ENCODE measurements at regions not wholly inside any gene's neighbourhood (a gene's known extent, or its start where the extent isn't known, plus 50 kb on each side); places are given as distances from the start of the nearest gene placed in this dataset.

DNA sequence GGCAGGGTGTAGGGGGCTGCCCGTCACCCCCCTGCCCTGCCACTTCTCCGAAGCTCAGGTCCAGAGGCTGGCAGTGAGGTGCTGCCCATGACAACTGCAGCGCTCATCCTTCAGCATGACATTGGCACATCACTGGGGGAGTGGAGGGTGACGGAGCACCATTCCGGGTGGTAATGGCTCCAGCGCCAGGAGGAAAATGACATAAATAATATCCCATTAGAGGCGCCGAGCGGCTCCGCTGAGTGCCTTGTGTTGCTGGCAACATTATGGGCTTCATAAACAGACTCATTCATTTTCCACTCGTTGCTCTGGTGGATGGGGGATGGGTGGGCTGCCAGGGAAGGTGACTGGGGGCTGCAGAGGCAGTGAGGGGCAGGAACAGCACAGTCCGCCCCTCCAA, 56.9 kb upstream of the CTNNBL1 start:
- TF ChIP-seq, protein P1, sequence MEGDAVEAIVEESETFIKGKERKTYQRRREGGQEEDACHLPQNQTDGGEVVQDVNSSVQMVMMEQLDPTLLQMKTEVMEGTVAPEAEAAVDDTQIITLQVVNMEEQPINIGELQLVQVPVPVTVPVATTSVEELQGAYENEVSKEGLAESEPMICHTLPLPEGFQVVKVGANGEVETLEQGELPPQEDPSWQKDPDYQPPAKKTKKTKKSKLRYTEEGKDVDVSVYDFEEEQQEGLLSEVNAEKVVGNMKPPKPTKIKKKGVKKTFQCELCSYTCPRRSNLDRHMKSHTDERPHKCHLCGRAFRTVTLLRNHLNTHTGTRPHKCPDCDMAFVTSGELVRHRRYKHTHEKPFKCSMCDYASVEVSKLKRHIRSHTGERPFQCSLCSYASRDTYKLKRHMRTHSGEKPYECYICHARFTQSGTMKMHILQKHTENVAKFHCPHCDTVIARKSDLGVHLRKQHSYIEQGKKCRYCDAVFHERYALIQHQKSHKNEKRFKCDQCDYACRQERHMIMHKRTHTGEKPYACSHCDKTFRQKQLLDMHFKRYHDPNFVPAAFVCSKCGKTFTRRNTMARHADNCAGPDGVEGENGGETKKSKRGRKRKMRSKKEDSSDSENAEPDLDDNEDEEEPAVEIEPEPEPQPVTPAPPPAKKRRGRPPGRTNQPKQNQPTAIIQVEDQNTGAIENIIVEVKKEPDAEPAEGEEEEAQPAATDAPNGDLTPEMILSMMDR (IDR thresholded peaks at IDR 0.05) = no peak
- no peak for TF ChIP-seq TCF7L2 (IDR thresholded peaks at IDR 0.05; ENCODE audit: low read depth, low read length)
